Mesothelial cell of epicardium (in vitro differentiated cells): ENCODE measurements at regions not wholly inside any gene's neighbourhood (a gene's known extent, or its start where the extent isn't known, plus 50 kb on each side); places are given as distances from the start of the nearest gene placed in this dataset.

ENCODE experiments used
- DNase-seq, 2 experiments: peaks; one replicate each; pipeline ENCODE4 v3.0.0; 2021; ENCODE audit warnings: low spot score in 2 of 2; ENCODE audit not compliant: unreplicated experiment in 2 of 2
- H3K27ac Mint-ChIP-seq: 2 replicates; pipeline ENCODE4 v1.8.0; 2021; ENCODE audit warnings: mixed read lengths
- H3K27me3 Mint-ChIP-seq: 2 replicates; pipeline ENCODE4 v1.8.0; 2021; ENCODE audit warnings: low read depth, mixed read lengths
- H3K36me3 Mint-ChIP-seq: 2 replicates; pipeline ENCODE4 v1.8.0; 2021; ENCODE audit warnings: mixed read lengths
- H3K4me1 Mint-ChIP-seq: 2 replicates; pipeline ENCODE4 v1.8.0; 2021; ENCODE audit warnings: mixed read lengths
- H3K4me3 Mint-ChIP-seq: 2 replicates; pipeline ENCODE4 v1.8.0; 2021; ENCODE audit warnings: mild to moderate bottlenecking, moderate library complexity, mixed read lengths
- H3K9me3 Mint-ChIP-seq: 2 replicates; pipeline ENCODE4 v1.8.0; 2021; ENCODE audit warnings: mixed read lengths
- CTCF ChIP-seq: fragments of 200-600 bp; sonication (generic); IDR thresholded peaks from one replicate; pipeline ENCODE4 v1.5.0; 2021; ENCODE audit warnings: antibody characterized with exemption; ENCODE audit not compliant: unreplicated experiment

GRCh38 chr2:417662-418061, 129.8 kb upstream of the ALKAL2 start:
- peak in 1 of 2 experiments; percentile 21 for DNase-seq
- no peak overlapping the region for H3K4me3 Mint-ChIP-seq
- H3K27me3 Mint-ChIP-seq, result peaks cover 27% of the 10 kb centered on the region
- H3K36me3 Mint-ChIP-seq, result no peaks in the 10 kb centered on the region
- TF ChIP-seq CTCF, result no peak
- H3K27ac Mint-ChIP-seq, result no peak overlapping the region
- H3K4me1 Mint-ChIP-seq, result no peaks in the 10 kb centered on the region
- peaks cover 5% of the 10 kb centered on the region for H3K9me3 Mint-ChIP-seq

DNA sequence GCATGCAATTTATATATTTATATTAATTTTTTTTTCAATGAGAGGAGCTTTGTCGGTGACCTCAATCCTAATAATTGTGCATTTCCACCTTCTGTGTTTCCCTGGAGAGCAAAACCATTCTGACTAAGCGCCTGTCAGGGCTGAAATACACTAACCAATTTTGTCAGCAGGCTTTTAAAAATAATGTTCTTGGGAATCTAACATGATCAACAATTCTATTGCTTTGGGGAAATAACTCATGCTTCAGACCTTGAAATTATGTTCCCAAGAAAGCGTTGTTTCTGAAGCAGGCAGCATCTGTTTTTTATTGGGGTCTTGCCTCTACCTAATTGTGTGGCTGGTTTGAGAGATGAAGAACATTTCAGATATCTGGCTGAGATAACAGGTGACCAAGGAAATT, 129.1 kb upstream of the ALKAL2 start:
- Mint-ChIP-seq H3K27me3 (peaks cover 29% of the 10 kb centered on the region), H3K27ac (no peak overlapping the region), H3K4me3 (no peak overlapping the region), H3K9me3 (peaks cover 10% of the 10 kb centered on the region), H3K36me3 (no peaks in the 10 kb centered on the region), H3K4me1 (no peaks in the 10 kb centered on the region)
- DNase-seq, result no peak
- no peak for TF ChIP-seq CTCF

- peaks cover 17% of the 10 kb centered on the region for H3K9me3 Mint-ChIP-seq
- H3K27me3 Mint-ChIP-seq, result peaks cover 29% of the 10 kb centered on the region
- no peak for TF ChIP-seq CTCF
- H3K36me3 Mint-ChIP-seq, result no peaks in the 10 kb centered on the region
- DNase-seq, result peak in 1 of 2 experiments; percentile 24
- H3K4me1 Mint-ChIP-seq, result no peaks in the 10 kb centered on the region
- H3K27ac Mint-ChIP-seq, result no peak overlapping the region
- H3K4me3 Mint-ChIP-seq, result no peak overlapping the region
Measured at GRCh38 chr2:415986-416610, 128.2 kb upstream of the ALKAL2 start.

GRCh38 chr2:409523-409922, 121.6 kb upstream of the ALKAL2 start:
- no peaks in the 10 kb centered on the region for H3K36me3 Mint-ChIP-seq
- no peak overlapping the region for H3K27ac Mint-ChIP-seq
- H3K9me3 Mint-ChIP-seq, result peaks cover 30% of the 10 kb centered on the region
- no peak for DNase-seq
- H3K4me1 Mint-ChIP-seq, result no peaks in the 10 kb centered on the region
- no peak for TF ChIP-seq CTCF
- H3K4me3 Mint-ChIP-seq, result no peak overlapping the region
- H3K27me3 Mint-ChIP-seq, result peaks cover 48% of the 10 kb centered on the region

- no peak overlapping the region for H3K27ac Mint-ChIP-seq
- H3K4me3 Mint-ChIP-seq, result no peak overlapping the region
- H3K27me3 Mint-ChIP-seq, result peaks cover 46% of the 10 kb centered on the region
- no peaks in the 10 kb centered on the region for H3K36me3 Mint-ChIP-seq
- peaks cover 3% of the 10 kb centered on the region for H3K4me1 Mint-ChIP-seq
- DNase-seq, result peak in 1 of 2 experiments; percentile 16
- no peak for TF ChIP-seq CTCF
- H3K9me3 Mint-ChIP-seq, result peaks cover 28% of the 10 kb centered on the region
Measured at GRCh38 chr2:407630-408029, 119.7 kb upstream of the ALKAL2 start.

- Mint-ChIP-seq H3K9me3 (peaks cover 23% of the 10 kb centered on the region), H3K36me3 (no peaks in the 10 kb centered on the region), H3K4me3 (no peak overlapping the region), H3K27me3 (peaks cover 44% of the 10 kb centered on the region), H3K27ac (no peak overlapping the region), H3K4me1 (peaks cover 9% of the 10 kb centered on the region)
- DNase-seq, result peak in 1 of 2 experiments; percentile 17
- TF ChIP-seq CTCF, result no peak
Measured at GRCh38 chr2:406876-407275, 119.0 kb upstream of the ALKAL2 start.
